HepG2 (cell line): ENCODE measurements at regions not wholly inside any gene's neighbourhood (a gene's known extent, or its start where the extent isn't known, plus 50 kb on each side); places are given as distances from the start of the nearest gene placed in this dataset.

Source experiments
- ATAC-seq: fragments of 200-7000 bp; cut with Tn5 transposase; 3 replicates; pipeline ENCODE4 v1.9.1; 2020; ENCODE audit warnings: mild to moderate bottlenecking, moderate library complexity
- BruUV-seq: library from RNA; stranded (reverse); fragments of 400-500 nt; replicated peaks from 2 replicates; lab custom pipeline; 2021; lab: Mats Ljungman, UMichigan
- CTCF ChIA-PET: fragments of 300-600 bp; formaldehyde crosslinking; extraction: SDS; loops from one replicate; lab custom pipeline; 2021; ENCODE audit warnings: low total read pairs, inconsistent platforms, low intra/inter-chr PET ratio; lab: Yijun Ruan, JAX
- POLR2A ChIA-PET: fragments of 350-600 bp; sonication (Branson Sonifier 250); formaldehyde crosslinking; loops from one replicate; lab custom pipeline; 2020; ENCODE audit warnings: antibody characterized with exemption, inconsistent platforms; lab: Yijun Ruan, JAX
- DNase-seq: peaks from one replicate; pipeline ENCODE4 v3.0.0-alpha.2; 2015; ENCODE audit warnings: low spot score
- FAIRE-seq: peaks from 3 replicates; lab custom pipeline; 2011; peaks lifted over from hg19 to GRCh38; lab: Jason Lieb, UNC
- H2AFZ ChIP-seq: one replicate; pipeline ENCODE4 v1.6.1; 2011; ENCODE audit warnings: low read length, inconsistent platforms
- H3K27ac ChIP-seq: fragments of 300-600 bp; 3 replicates; pipeline ENCODE4 v1.8.0; 2011; ENCODE audit warnings: mixed run types, mild to moderate bottlenecking, mixed read lengths, low read length, inconsistent platforms; ENCODE audit not compliant: insufficient read depth; ENCODE audit errors: extremely low read length
- H3K27me3 ChIP-seq, 2 experiments: fragments of 200-600 bp in 1 of 2; 2 replicates in 1 of 2; 3 replicates in 1 of 2; pipeline versions ENCODE4 v1.6.0 to v1.8.0; 2011; ENCODE audit warnings: low read length in 2 of 2, mild to moderate bottlenecking in 2 of 2, moderate library complexity in 2 of 2, inconsistent platforms in 1 of 2; ENCODE audit not compliant: insufficient read depth in 2 of 2, control insufficient read depth in 1 of 2
- H3K36me3 ChIP-seq, 2 experiments: fragments of 200-600 bp in 1 of 2; replicated peaks in 1 of 2; 2 replicates in 1 of 2; 3 replicates in 1 of 2; pipeline versions ENCODE4 v1.5.1 to v1.8.0; 2011; ENCODE audit warnings: low read length in 2 of 2, inconsistent platforms in 1 of 2; ENCODE audit not compliant: insufficient read depth in 2 of 2, control insufficient read depth in 1 of 2
- H3K4me1 ChIP-seq: 2 replicates; pipeline ENCODE4 v1.5.1; 2012; ENCODE audit warnings: low read length, inconsistent platforms; ENCODE audit not compliant: insufficient read depth
- H3K4me2 ChIP-seq: 2 replicates; pipeline ENCODE4 v1.6.0; 2011; ENCODE audit warnings: low read depth, low read length, inconsistent platforms
- H3K4me3 ChIP-seq, 3 experiments: fragments of 200-600 bp in 1 of 3; sonication (generic), shearing (Covaris generic) in 1 of 3; replicated peaks in 1 of 3; 2 replicates each; pipeline ENCODE4 v1.5.1; 2011 to 2016; ENCODE audit warnings: low read length in 3 of 3, inconsistent platforms in 2 of 3, low read depth in 2 of 3, mild to moderate bottlenecking in 2 of 3, control low read depth in 1 of 3, mixed read lengths in 1 of 3; ENCODE audit not compliant: insufficient read depth in 1 of 3
- H3K79me2 ChIP-seq: one replicate; pipeline ENCODE4 v1.6.1; 2011; ENCODE audit warnings: low read length, inconsistent platforms; ENCODE audit not compliant: insufficient read depth
- H3K9ac ChIP-seq: 2 replicates; pipeline ENCODE4 v1.6.0; 2011; ENCODE audit warnings: mild to moderate bottlenecking, low read depth, low read length, inconsistent platforms; ENCODE audit not compliant: insufficient read depth
- H3K9me3 ChIP-seq: 2 replicates; pipeline ENCODE4 v1.5.1; 2012; ENCODE audit warnings: mild to moderate bottlenecking, low read length
- H4K20me1 ChIP-seq: 2 replicates; pipeline ENCODE4 v1.6.0; 2011; ENCODE audit warnings: inconsistent platforms, mild to moderate bottlenecking, low read length, moderate library complexity; ENCODE audit not compliant: insufficient read depth
- ATF7 ChIP-seq, 2 experiments: fragments of 450-650 bp in 1 of 2; sonication (generic) in 1 of 2; formaldehyde crosslinking in 1 of 2; IDR thresholded peaks; 2 replicates each; pipeline versions ENCODE4 v1.4.0 to v1.6.1; 2016 to 2020; ENCODE audit warnings: antibody characterized with exemption in 1 of 2, mild to moderate bottlenecking in 1 of 2, missing genetic modification reagents in 1 of 2
- CREB1 ChIP-seq, 2 experiments: fragments of 450-650 bp in 1 of 2; IDR thresholded peaks; 2 replicates each; pipeline ENCODE4 v1.6.1; 2016 to 2017; ENCODE audit warnings: control low read depth in 1 of 2, mild to moderate bottlenecking in 1 of 2, missing compliant biosample characterization in 1 of 2, missing genetic modification characterization in 1 of 2
- HHEX ChIP-seq: IDR thresholded peaks from 2 replicates; pipeline ENCODE4 v1.6.1; 2016; ENCODE audit warnings: control low read depth
- SAP130 ChIP-seq: IDR thresholded peaks from 2 replicates; pipeline ENCODE4 v1.6.1; 2016; ENCODE audit warnings: low read depth
- SP5 ChIP-seq: IDR thresholded peaks from 2 replicates; pipeline ENCODE4 v1.6.1; 2016; ENCODE audit warnings: low read depth, borderline replicate concordance
- SRSF9 ChIP-seq: fragments of 200-400 bp; formaldehyde crosslinking; IDR thresholded peaks from 2 replicates; pipeline ENCODE4 v1.6.1; 2018; ENCODE audit warnings: borderline replicate concordance, mild to moderate bottlenecking, low read depth, low read length; ENCODE audit not compliant: insufficient read depth, poor library complexity, severe bottlenecking
- ZNF234 ChIP-seq: sonication (generic); formaldehyde crosslinking; conservative IDR thresholded peaks from 2 replicates; pipeline ENCODE4 v1.5.1; 2020; ENCODE audit warnings: mild to moderate bottlenecking, missing genetic modification reagents
- ZNF562 ChIP-seq: sonication (generic); formaldehyde crosslinking; IDR thresholded peaks from 2 replicates; pipeline ENCODE4 v1.8.0; 2022; ENCODE audit warnings: missing genetic modification reagents, borderline replicate concordance
- ZNF724P ChIP-seq: sonication (generic); formaldehyde crosslinking; IDR thresholded peaks from 2 replicates; pipeline ENCODE4 v1.8.0; 2022; ENCODE audit warnings: missing genetic modification reagents, borderline replicate concordance
- ZZZ3 ChIP-seq: sonication (generic); formaldehyde crosslinking; IDR thresholded peaks from 2 replicates; pipeline ENCODE4 v1.4.0; 2020; ENCODE audit warnings: missing genetic modification reagents, mild to moderate bottlenecking, borderline replicate concordance
- whole genome bisulfite sequencing: methylation state at CpG from one replicate; pipeline ENCODE4 v1.1.6; 2017; ENCODE audit warnings: low lambda C conversion rate; 5-methylcytosine and 5-hydroxymethylcytosine counted together
- in situ Hi-C: cut with HindIII; loops from 2 replicates; pipeline ENCODE4 v1.10.0; 2017; ENCODE audit warnings: low pct_unique_long_range_greater_than_20kb; ENCODE audit not compliant: extremely low pct_ligation_motif_present
- intact Hi-C: fragments of 100-400 bp; cut with micrococcal nuclease; formaldehyde crosslinking; loops from one replicate; pipeline ENCODE4 v1.10.0; 2022; ENCODE audit not compliant: unreplicated experiment
- TF ChIP-seq, protein P1 (sequence below): sonication (generic); formaldehyde crosslinking; IDR thresholded peaks from 2 replicates; pipeline ENCODE4 v1.4.0; 2020; ENCODE audit warnings: missing genetic modification reagents

DNA sequence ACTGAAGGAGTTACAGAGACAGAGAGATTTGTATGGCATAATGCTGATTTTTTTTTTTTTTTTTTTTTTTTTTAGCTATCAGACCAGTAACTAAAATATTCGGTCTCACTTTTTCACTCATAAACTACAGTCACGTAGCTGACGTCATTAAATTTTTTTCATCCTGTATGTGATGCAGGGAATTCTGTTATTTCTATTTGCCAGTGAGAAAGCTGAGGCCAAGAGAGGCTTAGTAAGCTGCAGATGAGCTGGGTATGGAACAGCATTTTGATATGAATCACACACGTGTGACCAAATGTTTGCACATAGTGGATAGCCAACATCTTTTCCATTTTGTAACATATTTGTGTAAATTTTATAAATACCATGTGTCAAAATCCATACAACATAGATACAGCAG, 79.1 kb upstream of the EPB41L3 start:
- ATAC-seq (no peak), DNase-seq (no peak), FAIRE-seq (no peak)
- ChIA-PET POLR2A (no interaction called here), CTCF (no interaction called here)
- Histone ChIP-seq H3K27me3 (peaks cover 0 to 18% of the 10 kb centered on the region in 2 experiments; a peak in 4 of 5 replicates), H3K27ac (no peak overlapping the region), H3K4me2 (no peak overlapping the region), H3K36me3 (no peaks in the 10 kb centered on the region), H3K9me3 (no peaks in the 10 kb centered on the region), H3K4me3 (no peak overlapping the region), H3K9ac (no peak overlapping the region), H3K4me1 (peaks cover 10% of the 10 kb centered on the region), H3K79me2 (no peaks in the 10 kb centered on the region), H4K20me1 (no peaks in the 10 kb centered on the region), H2AFZ (no peak overlapping the region)
- TF ChIP-seq HHEX (CRISPR knock-in tag), result no peak
- TF ChIP-seq ZNF234 (CRISPR knock-in tag), result no peak
- TF ChIP-seq CREB1 (IDR thresholded peaks at IDR 0.05), result peak; percentile 89
- no peak for TF ChIP-seq CREB1 (CRISPR knock-in tag; IDR thresholded peaks at IDR 0.05)
- TF ChIP-seq SAP130 (CRISPR knock-in tag), result no peak
- TF ChIP-seq ZNF562 (CRISPR knock-in tag), result no peak
- no peak for TF ChIP-seq SRSF9
- TF ChIP-seq ATF7 (IDR thresholded peaks at IDR 0.05), result peak; percentile 80
- TF ChIP-seq ATF7 (CRISPR knock-in tag; IDR thresholded peaks at IDR 0.05), result no peak
- no peak for TF ChIP-seq ZNF724P (CRISPR knock-in tag)
- BruUV-seq, result no TSS peak
- in situ Hi-C loops, result loop anchor here (25.0 kb wide), 2 partner anchors 889 to 1264 kb away; no protein-coding TSS in a partner anchor
- WGBS, result 2% methylated on average over 4 of the region's 4 CpGs
- intact Hi-C loops, result no loop called here

DNA sequence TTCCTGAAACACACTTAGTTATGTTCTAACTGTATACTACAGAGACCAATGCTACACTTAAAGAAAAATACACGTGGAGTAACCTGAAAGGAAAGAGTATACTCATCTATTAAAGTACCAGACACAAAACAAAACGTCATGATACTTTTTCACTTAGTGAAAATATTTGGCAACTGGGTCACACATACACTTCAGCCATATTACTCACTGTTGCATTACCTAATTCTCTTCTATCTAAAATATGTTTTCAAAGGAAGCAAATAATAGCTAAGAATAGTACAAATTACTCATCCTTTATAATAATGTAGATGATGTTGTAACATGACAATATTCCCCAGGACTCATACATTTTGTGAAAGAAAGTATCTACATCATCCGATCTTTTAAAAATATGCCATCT, 76.5 kb upstream of the EPB41L3 start:
- in situ Hi-C loops, result loop anchor here (25.0 kb wide), 2 partner anchors 892 to 1267 kb away; no protein-coding TSS in a partner anchor
- H3K27ac ChIP-seq, result no peak overlapping the region
- TF ChIP-seq ZZZ3 (CRISPR knock-in tag) (no peak), SP5 (CRISPR knock-in tag) (no peak)
- TF ChIP-seq, protein P1, sequence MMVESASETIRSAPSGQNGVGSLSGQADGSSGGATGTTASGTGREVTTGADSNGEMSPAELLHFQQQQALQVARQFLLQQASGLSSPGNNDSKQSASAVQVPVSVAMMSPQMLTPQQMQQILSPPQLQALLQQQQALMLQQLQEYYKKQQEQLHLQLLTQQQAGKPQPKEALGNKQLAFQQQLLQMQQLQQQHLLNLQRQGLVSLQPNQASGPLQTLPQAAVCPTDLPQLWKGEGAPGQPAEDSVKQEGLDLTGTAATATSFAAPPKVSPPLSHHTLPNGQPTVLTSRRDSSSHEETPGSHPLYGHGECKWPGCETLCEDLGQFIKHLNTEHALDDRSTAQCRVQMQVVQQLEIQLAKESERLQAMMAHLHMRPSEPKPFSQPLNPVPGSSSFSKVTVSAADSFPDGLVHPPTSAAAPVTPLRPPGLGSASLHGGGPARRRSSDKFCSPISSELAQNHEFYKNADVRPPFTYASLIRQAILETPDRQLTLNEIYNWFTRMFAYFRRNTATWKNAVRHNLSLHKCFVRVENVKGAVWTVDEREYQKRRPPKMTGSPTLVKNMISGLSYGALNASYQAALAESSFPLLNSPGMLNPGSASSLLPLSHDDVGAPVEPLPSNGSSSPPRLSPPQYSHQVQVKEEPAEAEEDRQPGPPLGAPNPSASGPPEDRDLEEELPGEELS (CRISPR knock-in tag), result no peak
- no peak overlapping the region for H3K9ac ChIP-seq
- POLR2A ChIA-PET, result no interaction called here
- no peaks in the 10 kb centered on the region for H3K4me1 ChIP-seq
- no TSS peak for BruUV-seq
- intact Hi-C loops, result no loop called here
- WGBS, result 31% methylated on average over 3 of the region's 3 CpGs
- H2AFZ ChIP-seq, result no peak overlapping the region
- no peaks in the 10 kb centered on the region for H3K9me3 ChIP-seq
- H4K20me1 ChIP-seq, result no peaks in the 10 kb centered on the region
- ATAC-seq (no peak), FAIRE-seq (no peak), DNase-seq (no peak)
- CTCF ChIA-PET, result no interaction called here
- H3K36me3 ChIP-seq, result no peaks in the 10 kb centered on the region
- no peak overlapping the region for H3K4me2 ChIP-seq
- no peaks in the 10 kb centered on the region for H3K79me2 ChIP-seq
- H3K4me3 ChIP-seq, result no peak overlapping the region
- peaks cover 0 to 4% of the 10 kb centered on the region in 2 experiments; a peak in 1 of 5 replicates for H3K27me3 ChIP-seq
